Skin epidermis (tissue), 12 donors: ENCODE measurements at regions not wholly inside any gene's neighbourhood (a gene's known extent, or its start where the extent isn't known, plus 50 kb on each side); places are given as distances from the start of the nearest gene placed in this dataset.

Source experiments
- H3K27ac ChIP-seq, 21 experiments: fragments of 200-600 bp; sonication (generic) in 11 of 21; one replicate each; pipeline ENCODE4 v1.5.0; 2020; ENCODE audit warnings: mild to moderate bottlenecking in 3 of 21, inconsistent platforms in 2 of 21, moderate library complexity in 2 of 21
- H3K4me3 ChIP-seq, 7 experiments: fragments of 200-600 bp; sonication (generic) in 2 of 7; one replicate each; pipeline ENCODE4 v1.5.0; 2020; ENCODE audit warnings: inconsistent platforms in 2 of 7, mild to moderate bottlenecking in 2 of 7, moderate library complexity in 1 of 7

GRCh38 chr9:2478421-2478820, 143.2 kb upstream of the VLDLR start:
- H3K4me3 ChIP-seq: no peak overlapping the region
- no peak overlapping the region for H3K27ac ChIP-seq

GRCh38 chr9:2479056-2479565, 142.5 kb upstream of the VLDLR start:
- Histone ChIP-seq H3K27ac (no peak overlapping the region), H3K4me3 (no peak overlapping the region)

GRCh38 chr9:2480255-2480837, 141.2 kb upstream of the VLDLR start:
- H3K27ac ChIP-seq: no peak overlapping the region
- H3K4me3 ChIP-seq: no peak overlapping the region

DNA sequence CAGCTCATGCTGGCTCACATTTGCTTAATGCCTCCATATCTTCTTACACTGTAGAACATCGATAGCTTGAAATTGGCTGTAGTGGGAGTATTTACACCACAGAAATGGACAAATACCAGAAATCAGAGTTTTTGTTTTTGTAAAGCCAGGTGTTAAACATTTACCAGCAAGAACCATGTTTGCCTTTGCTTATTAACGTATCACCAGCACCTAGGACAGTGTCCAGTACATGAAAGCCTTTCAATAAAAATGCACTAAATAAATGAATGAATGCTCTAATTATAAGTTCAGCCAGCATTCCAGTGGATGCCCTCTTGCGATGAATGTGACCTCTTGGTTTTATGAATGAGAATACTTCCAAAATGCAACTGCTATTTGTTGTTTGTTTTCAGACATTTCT, 140.4 kb upstream of the VLDLR start:
- no peak overlapping the region for H3K27ac ChIP-seq
- H3K4me3 ChIP-seq: no peak overlapping the region

DNA sequence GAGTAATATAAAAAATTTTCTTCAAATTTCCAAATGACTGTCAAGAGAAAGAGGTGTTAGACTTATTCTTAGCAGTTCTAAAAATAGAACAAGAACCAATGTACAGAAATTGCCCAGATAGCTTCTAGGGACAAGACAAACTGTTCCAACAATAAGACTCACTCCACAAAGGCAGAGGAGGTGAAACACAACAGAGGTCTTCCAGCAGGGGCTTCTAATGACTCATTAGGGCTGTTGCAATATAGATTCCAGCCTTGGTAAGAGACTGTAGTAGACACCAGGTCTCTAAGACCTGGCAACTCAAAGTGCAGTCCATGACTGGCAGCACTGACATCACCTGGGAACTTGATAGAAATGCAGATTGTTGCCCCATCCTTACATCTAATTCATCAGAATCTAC, 134.6 kb upstream of the VLDLR start:
- H3K4me3 ChIP-seq: no peak overlapping the region
- no peak overlapping the region for H3K27ac ChIP-seq

DNA sequence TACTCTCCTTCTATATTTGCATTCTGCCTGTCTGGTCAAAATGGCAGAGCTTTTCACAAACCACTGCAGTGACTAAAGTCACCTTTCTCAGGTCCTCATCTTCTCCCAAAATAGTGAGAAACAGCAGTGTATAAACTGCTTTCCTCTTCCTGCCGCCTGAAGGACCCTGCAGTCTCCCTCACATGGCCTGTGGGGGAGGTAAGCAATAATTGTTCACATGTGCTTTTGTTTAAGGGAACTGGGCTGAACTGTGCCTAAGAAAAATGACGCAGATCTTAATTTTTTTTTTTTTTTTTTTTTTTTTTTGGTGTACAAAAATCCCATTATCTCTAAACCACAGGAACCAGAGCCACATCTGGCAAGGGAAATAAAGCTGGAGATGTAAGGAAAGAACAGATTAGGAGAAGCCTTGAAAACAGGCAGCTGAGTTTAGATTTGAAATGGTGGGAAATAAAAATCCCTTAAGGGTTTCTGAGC, 131.7 kb upstream of the VLDLR start:
- Histone ChIP-seq H3K27ac (no peak overlapping the region), H3K4me3 (no peak overlapping the region)

DNA sequence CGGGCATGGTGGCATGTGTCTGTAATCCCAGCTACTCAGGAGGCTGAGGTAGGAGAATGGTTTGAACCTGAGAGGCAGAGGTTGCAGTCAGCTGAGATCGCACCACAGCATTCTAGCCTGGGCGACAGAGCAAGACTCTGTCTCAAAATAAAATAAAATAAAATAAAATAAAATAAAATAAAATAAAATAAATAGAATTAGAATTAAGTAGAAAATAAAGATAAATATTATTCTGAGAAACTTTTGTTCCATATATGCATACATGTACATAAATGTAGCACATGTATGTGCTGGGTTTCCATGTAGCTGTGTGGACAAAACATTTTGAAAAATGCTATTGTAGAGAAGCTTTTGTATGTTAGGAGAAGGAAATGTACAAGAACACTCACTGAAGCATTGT, 129.4 kb upstream of the VLDLR start:
- Histone ChIP-seq H3K27ac (no peak overlapping the region), H3K4me3 (no peak overlapping the region)

DNA sequence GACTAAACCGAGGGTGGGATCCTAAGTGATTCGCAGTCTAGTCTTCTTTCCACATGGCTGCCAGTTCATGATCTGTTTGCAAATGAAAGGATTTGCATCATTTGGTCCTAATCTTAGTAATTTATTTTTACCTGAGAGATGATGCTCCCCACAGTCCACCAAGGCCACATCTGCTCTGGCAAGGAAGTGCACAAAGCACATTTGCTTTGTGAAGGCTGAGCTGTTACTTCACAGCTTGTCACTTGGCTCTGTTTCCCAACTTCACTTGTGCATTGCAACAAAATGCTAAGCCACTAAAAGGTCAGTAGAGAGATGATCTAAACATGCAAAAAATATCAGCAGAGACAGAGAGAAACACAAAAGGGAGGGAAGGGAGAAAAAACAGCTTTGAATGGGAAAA, 128.5 kb upstream of the VLDLR start:
- no peak overlapping the region for H3K4me3 ChIP-seq
- H3K27ac ChIP-seq: no peak overlapping the region

DNA sequence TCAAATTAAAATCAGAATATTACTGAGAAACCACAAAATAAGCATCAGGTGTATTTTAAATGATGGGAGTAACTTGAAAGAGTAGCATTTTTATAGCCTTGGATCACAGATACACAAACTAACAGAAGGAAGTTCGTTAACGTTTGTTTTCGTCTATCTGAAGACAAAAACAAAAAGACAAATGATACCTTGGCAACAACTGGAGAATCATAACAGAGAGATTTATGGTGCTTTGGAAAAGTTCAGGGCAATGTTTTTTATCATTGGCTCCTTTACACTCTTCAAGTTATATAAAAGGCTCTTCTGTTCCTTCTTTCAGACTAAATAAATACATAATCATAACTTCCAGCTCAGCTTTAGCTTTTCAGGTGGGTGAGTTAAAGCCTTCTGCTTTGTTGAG, 128.1 kb upstream of the VLDLR start:
- H3K4me3 ChIP-seq: no peak overlapping the region
- H3K27ac ChIP-seq: no peak overlapping the region

DNA sequence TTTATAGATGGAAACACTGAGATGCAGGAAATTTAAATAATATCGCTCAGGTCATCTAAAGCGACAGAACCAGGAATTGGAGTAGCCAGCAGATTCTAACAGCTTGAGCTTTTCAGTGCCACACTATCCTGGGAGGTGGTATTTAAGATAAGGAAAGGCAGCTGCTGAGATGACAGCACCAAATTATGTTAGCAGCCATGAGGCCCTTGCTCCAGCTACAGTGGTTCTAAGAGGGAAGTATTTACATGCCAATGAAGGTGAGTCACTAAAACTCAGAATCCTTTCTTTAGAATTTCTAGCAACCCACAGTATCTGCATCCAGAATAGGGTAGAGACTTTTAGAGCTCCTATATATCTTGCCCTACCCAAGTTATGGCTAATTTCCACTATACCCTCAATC, 127.0 kb upstream of the VLDLR start:
- no peak overlapping the region for H3K27ac ChIP-seq
- H3K4me3 ChIP-seq: no peak overlapping the region

DNA sequence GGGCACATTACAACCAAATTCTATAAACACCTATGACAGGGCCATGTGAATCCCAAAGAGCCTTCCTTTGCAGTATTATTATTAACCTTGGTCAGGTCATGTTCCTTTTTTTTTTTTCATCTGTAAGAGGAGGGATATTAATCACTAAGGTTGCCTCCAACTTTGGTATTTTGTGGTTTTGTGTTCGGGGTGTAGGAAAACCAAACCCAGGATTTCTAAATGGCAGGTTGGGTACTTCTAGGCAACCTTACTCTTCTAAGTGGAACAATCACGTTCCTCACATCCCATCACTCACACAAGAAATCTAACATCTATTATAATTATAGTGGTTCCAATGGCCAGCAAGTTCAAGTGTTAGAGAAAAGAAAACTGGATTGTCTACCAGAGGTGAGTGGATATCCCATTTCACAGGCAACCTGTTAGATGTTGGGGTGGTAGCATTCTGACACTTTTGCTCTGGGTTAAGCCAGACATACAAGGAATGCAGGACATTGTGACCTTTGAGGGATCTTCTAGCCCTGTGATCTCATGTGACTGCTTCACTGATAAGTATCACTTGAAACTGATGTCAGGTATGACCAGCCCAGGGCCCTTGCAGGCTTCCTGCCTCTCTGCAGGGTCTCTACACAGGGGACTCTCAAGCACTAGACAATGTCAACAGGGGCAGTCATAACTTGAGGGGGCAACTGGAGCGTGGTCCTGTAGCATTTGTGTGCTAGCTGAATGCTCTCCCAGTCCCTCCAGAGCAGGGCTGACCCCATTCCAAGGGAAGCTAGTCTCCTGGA, 126.2 kb upstream of the VLDLR start:
- Histone ChIP-seq H3K4me3 (no peak overlapping the region), H3K27ac (no peak overlapping the region)

DNA sequence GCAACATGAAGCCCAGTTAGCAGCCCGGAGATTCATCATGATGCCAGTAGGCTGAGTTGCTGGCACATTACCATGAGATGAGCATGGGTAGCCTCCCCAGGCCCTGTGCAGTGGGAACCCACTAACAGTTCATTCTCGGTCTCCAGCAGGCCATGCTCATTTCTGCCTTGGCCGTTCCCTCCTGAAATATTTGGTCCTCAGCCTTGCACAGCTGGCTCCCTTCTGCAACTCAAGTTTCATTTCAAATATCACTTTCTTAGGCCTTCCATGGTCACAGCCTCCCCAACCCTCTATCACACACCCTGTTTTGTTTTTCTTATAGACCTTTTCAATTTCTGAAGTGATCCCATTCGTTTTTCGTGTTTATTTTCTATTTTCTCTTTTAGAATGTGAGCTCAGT, 125.4 kb upstream of the VLDLR start:
- H3K4me3 ChIP-seq: no peak overlapping the region
- no peak overlapping the region for H3K27ac ChIP-seq

DNA sequence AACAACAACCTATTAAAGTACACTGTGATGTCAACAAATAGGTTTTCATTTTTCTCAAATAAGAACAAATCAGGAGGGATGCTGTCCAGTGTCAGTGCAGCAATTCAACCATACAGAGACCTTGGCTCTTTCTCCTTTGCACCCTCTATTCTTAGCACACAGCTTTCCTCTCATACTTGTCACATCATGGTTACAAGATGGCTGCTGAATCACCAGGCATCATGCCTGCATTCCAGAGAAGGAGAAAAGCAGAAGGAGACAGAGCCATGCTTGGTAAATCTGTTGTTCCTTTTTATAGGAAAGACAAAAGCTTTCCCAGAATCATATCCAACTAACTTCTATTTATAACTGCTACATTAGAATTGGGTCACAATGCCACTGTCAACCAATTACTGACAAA, 124.7 kb upstream of the VLDLR start:
- H3K4me3 ChIP-seq: no peak overlapping the region
- no peak overlapping the region for H3K27ac ChIP-seq

DNA sequence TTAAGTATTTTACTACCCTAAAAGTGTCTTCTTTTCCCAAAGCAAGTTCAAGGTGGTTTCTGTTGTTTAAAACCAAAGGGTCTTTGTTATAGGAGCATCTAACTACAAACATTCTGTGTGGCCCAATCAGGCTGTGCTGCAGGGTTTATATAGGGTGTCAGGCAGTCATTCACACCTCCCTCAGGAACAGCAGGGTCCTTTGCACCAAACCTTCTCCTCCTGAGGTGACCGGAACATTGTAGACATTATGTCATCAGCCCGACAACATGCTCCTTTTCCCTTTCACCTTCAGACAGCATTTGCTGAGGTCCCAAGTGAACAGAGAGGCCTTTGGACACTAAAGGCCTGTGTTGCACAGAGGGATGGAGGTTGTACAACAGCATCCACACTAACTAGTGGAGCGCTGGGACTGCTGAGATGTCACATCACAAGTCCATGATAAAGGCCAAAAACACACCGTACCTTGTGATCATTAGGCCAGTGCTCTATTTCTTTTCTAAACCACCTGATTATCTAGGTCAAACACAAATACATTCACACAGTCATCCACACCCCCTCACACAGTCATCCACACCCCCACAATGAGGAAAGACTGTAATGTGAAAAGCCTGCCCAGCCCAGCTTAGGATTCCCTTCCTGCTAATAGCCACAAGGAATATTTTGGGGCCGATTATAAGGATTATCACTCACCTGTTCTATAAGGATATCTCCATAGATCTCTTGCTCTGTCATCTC, 123.8 kb upstream of the VLDLR start:
- H3K4me3 ChIP-seq: no peak overlapping the region
- H3K27ac ChIP-seq: no peak overlapping the region

DNA sequence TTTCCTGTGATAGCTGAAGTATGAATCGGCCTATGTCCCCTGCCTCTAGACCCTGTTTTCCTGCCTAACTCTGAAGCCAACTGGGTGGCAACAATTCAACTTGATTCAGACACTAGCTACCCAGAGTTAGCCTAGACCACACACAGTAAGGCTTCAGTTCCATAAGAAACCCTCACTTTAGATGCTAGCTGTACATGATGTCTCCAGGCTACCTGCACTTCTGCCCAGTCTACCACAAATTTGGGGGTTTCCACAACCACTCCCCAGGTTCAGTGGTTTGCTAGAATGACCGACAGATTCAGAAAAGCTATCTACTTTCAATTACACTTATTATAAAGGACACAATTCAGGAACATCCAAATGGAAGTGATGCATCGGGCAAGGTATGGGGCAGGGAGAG, 119.4 kb upstream of the VLDLR start:
- no peak overlapping the region for H3K4me3 ChIP-seq
- no peak overlapping the region for H3K27ac ChIP-seq

DNA sequence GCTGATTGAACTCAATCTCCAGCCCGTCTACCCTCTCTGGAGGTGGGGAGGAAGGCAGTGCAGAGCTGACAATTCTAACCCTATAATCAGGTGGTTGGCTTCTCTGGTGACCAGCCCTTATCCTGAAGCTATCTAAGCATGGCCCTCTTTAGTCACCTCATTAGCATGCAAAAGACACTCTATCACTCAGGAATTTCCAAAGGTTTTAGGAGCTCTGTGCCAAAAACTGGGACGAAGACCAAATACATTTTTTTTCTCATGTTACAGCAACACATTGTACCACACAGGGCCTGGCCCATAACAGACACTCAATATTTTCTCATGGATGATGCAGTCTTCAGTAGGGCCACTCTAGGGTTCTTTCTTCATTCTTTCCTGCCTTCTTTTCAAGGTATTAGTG, 118.8 kb upstream of the VLDLR start:
- H3K27ac ChIP-seq: no peak overlapping the region
- H3K4me3 ChIP-seq: no peak overlapping the region

GRCh38 chr9:2506321-2506720, 115.3 kb upstream of the VLDLR start:
- no peak overlapping the region for H3K27ac ChIP-seq
- H3K4me3 ChIP-seq: no peak overlapping the region

- no peak overlapping the region for H3K4me3 ChIP-seq
- H3K27ac ChIP-seq: no peak overlapping the region
Measured at GRCh38 chr9:2523591-2523990, 98.0 kb upstream of the VLDLR start.

- no peak overlapping the region for H3K27ac ChIP-seq
- no peak overlapping the region for H3K4me3 ChIP-seq
Measured at GRCh38 chr9:2524601-2525000, 97.0 kb upstream of the VLDLR start.

DNA sequence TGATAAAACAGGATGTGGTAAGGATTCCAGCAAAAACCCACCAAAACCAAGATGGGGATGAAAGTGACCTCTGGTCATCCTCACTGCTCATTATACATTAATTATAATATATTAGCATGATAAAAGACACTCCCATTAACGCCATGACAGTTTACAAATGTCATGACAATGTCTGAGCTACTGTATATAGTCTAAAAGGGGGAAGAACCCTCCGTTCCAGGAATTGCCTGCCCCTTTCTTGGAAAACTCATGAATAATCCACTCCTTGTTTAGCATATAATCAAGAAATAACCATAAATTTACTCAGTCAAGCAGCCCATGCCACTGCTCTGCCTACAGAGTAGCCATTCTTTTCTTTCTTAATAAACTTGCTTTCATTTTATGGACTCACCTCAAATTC, 96.4 kb upstream of the VLDLR start:
- Histone ChIP-seq H3K4me3 (no peak overlapping the region), H3K27ac (no peak overlapping the region)
